OCI-LY7 (cell line): ENCODE measurements at regions not wholly inside any gene's neighbourhood (a gene's known extent, or its start where the extent isn't known, plus 50 kb on each side); places are given as distances from the start of the nearest gene placed in this dataset.

Source experiments
- CTCF ChIP-seq: fragments of 200-600 bp; sonication (generic); conservative IDR thresholded peaks from 2 replicates; pipeline ENCODE4 v1.5.1; 2014; ENCODE audit warnings: mild to moderate bottlenecking, antibody characterized with exemption, low read length, moderate library complexity, mixed read lengths
- EZH2phosphoT487 ChIP-seq: fragments of 200-600 bp; sonication (generic); IDR thresholded peaks from 2 replicates; pipeline ENCODE4 v1.6.1; 2018; ENCODE audit warnings: low read depth, borderline replicate concordance, mild to moderate bottlenecking, mixed run types, antibody characterized with exemption, low read length, moderate library complexity, mixed read lengths

GRCh38 chr12:124655698-124656516 lies 88.5 kb upstream of the NCOR2 start:
- TF ChIP-seq EZH2phosphoT487, result no peak
- TF ChIP-seq CTCF, result no peak
